CD14-positive monocyte (primary cell): ENCODE measurements at regions not wholly inside any gene's neighbourhood (a gene's known extent, or its start where the extent isn't known, plus 50 kb on each side); places are given as distances from the start of the nearest gene placed in this dataset.

Experiments
- DNase-seq, 3 donors: peaks; one replicate each; pipeline ENCODE4 v3.0.0-alpha.2; 2011 to 2022
- H2AFZ ChIP-seq: 2 replicates; pipeline ENCODE4 v1.6.0; 2012; ENCODE audit warnings: mild to moderate bottlenecking, low read depth, low read length, inconsistent platforms; ENCODE audit not compliant: insufficient read depth, poor library complexity, severe bottlenecking
- H3K27ac ChIP-seq, 2 donors: 1 replicate in 1 of 2; 2 replicates in 1 of 2; pipeline ENCODE4 v1.5.1; 2012 to 2013; ENCODE audit warnings: low read length in 2 of 2, control low read depth in 1 of 2, inconsistent platforms in 1 of 2, low read depth in 1 of 2, mild to moderate bottlenecking in 1 of 2
- H3K27me3 ChIP-seq, 2 donors: one replicate each; pipeline versions ENCODE4 v1.6.0 to v1.6.1; 2011 to 2013; ENCODE audit warnings: low read length in 2 of 2; ENCODE audit not compliant: control insufficient read depth in 2 of 2, insufficient read depth in 2 of 2
- H3K36me3 ChIP-seq, 2 donors: replicated peaks in 1 of 2; 1 replicate in 1 of 2; 2 replicates in 1 of 2; pipeline versions ENCODE4 v1.5.1 to v1.6.1; 2012 to 2013; ENCODE audit warnings: low read length in 2 of 2, control low read depth in 1 of 2, inconsistent platforms in 1 of 2, mild to moderate bottlenecking in 1 of 2; ENCODE audit not compliant: insufficient read depth in 2 of 2, control insufficient read depth in 1 of 2
- H3K4me1 ChIP-seq, 2 donors: 1 replicate in 1 of 2; 2 replicates in 1 of 2; pipeline versions ENCODE4 v1.5.1 to v1.6.1; 2012 to 2013; ENCODE audit warnings: low read length in 2 of 2, control low read depth in 1 of 2, inconsistent platforms in 1 of 2, mild to moderate bottlenecking in 1 of 2, moderate library complexity in 1 of 2; ENCODE audit not compliant: insufficient read depth in 2 of 2, control insufficient read depth in 1 of 2
- H3K4me2 ChIP-seq: replicated peaks from 2 replicates; pipeline ENCODE3; 2012; ENCODE audit warnings: low read length, moderate library complexity, mild to moderate bottlenecking; ENCODE audit not compliant: poor library complexity, severe bottlenecking; ENCODE audit errors: extremely low read depth
- H3K4me3 ChIP-seq, 3 experiments: fragments of 200-600 bp in 1 of 3; sonication (generic) in 1 of 3; replicated peaks in 1 of 3; 1 replicate in 2 of 3; 2 replicates in 1 of 3; pipeline ENCODE4 v1.5.1; 2011 to 2013; ENCODE audit warnings: low read length in 3 of 3, mild to moderate bottlenecking in 3 of 3, control low read depth in 2 of 3, low read depth in 2 of 3, inconsistent platforms in 1 of 3, moderate library complexity in 1 of 3
- H3K79me2 ChIP-seq: 2 replicates; pipeline ENCODE4 v1.6.0; 2012; ENCODE audit warnings: mild to moderate bottlenecking, control low read depth, inconsistent platforms, low read length, moderate library complexity; ENCODE audit not compliant: insufficient read depth
- H3K9ac ChIP-seq: 2 replicates; pipeline ENCODE4 v1.6.0; 2017; ENCODE audit warnings: low read length, mild to moderate bottlenecking; ENCODE audit not compliant: insufficient read depth, poor library complexity, severe bottlenecking
- H3K9me3 ChIP-seq, 2 donors: replicated peaks in 1 of 2; 1 replicate in 1 of 2; 2 replicates in 1 of 2; pipeline versions ENCODE4 v1.5.1 to v1.6.1; 2012 to 2013; ENCODE audit warnings: low read length in 2 of 2, control low read depth in 1 of 2; ENCODE audit not compliant: control insufficient read depth in 1 of 2, insufficient read depth in 1 of 2
- H4K20me1 ChIP-seq: 2 replicates; pipeline ENCODE4 v1.6.0; 2012; ENCODE audit warnings: mild to moderate bottlenecking, low read length, control low read depth, moderate library complexity; ENCODE audit not compliant: insufficient read depth
- H3K27ac Mint-ChIP-seq, 7 donors: one replicate each; pipeline ENCODE4 v1.8.0; 2020; ENCODE audit warnings: mild to moderate bottlenecking in 7 of 7, mixed read lengths in 7 of 7, moderate library complexity in 6 of 7, inconsistent platforms in 2 of 7
- H3K27me3 Mint-ChIP-seq, 3 donors: one replicate each; pipeline ENCODE4 v1.8.0; 2021 to 2022; ENCODE audit warnings: low read depth in 3 of 3, mild to moderate bottlenecking in 3 of 3, mixed read lengths in 3 of 3, moderate library complexity in 3 of 3, inconsistent platforms in 1 of 3
- H3K36me3 Mint-ChIP-seq, 2 donors: one replicate each; pipeline ENCODE4 v1.8.0; 2020; ENCODE audit warnings: mixed read lengths in 2 of 2, inconsistent platforms in 1 of 2, mild to moderate bottlenecking in 1 of 2
- H3K4me1 Mint-ChIP-seq: one replicate; pipeline ENCODE4 v1.8.0; 2020; ENCODE audit warnings: mild to moderate bottlenecking, mixed read lengths
- H3K4me3 Mint-ChIP-seq, 2 donors: one replicate each; pipeline ENCODE4 v1.8.0; 2020; ENCODE audit warnings: mild to moderate bottlenecking in 2 of 2, mixed read lengths in 2 of 2, moderate library complexity in 1 of 2
- H3K9me3 Mint-ChIP-seq, 7 donors: one replicate each; pipeline ENCODE4 v1.8.0; 2020 to 2022; ENCODE audit warnings: mixed read lengths in 7 of 7, mild to moderate bottlenecking in 6 of 7, moderate library complexity in 6 of 7, inconsistent platforms in 2 of 7
- CTCF ChIP-seq: fragments of 200-600 bp; IDR thresholded peaks from one replicate; pipeline ENCODE4 v1.8.0; 2022; ENCODE audit warnings: antibody characterized with exemption, mild to moderate bottlenecking
- WGBS: methylation state at CpG from one replicate; pipeline ENCODE4 v1.1.5; 2013; ENCODE audit warnings: missing lambda C conversion rate; ENCODE audit not compliant: insufficient coverage; 5-methylcytosine and 5-hydroxymethylcytosine counted together
- intact Hi-C, 2 donors: fragments of 100-400 bp; cut with micrococcal nuclease; formaldehyde crosslinking; loops; one replicate each; pipeline versions ENCODE4 v1.15.0 to v1.15.1; 2023

GRCh38 chr7:96415293-96415940 is 93.5 kb upstream of the SLC25A13 start:
- H3K4me1 Mint-ChIP-seq = peaks cover 3% of the 10 kb centered on the region
- H4K20me1 ChIP-seq = no peaks in the 10 kb centered on the region
- H2AFZ ChIP-seq = no peak overlapping the region
- no peaks in the 10 kb centered on the region for H3K79me2 ChIP-seq
- no peak overlapping the region for H3K9ac ChIP-seq
- peak; percentile 0 for TF ChIP-seq CTCF
- H3K4me2 ChIP-seq = no peak overlapping the region
- no peaks in the 10 kb centered on the region for H3K36me3 ChIP-seq
- no peak overlapping the region for H3K27ac ChIP-seq
- DNase-seq = no peak
- peaks cover 2 to 7% (median 3%) of the 10 kb centered on the region in 3 donors for H3K27me3 Mint-ChIP-seq
- H3K4me3 ChIP-seq = no peak overlapping the region
- peaks cover 0 to 2% (median 0%) of the 10 kb centered on the region in 7 donors for H3K9me3 Mint-ChIP-seq
- no peaks in the 10 kb centered on the region for H3K36me3 Mint-ChIP-seq
- intact Hi-C loops = no loop called here
- no peaks in the 10 kb centered on the region for H3K4me1 ChIP-seq
- no peak overlapping the region for H3K4me3 Mint-ChIP-seq
- H3K27ac Mint-ChIP-seq = no peak overlapping the region
- no peaks in the 10 kb centered on the region for H3K9me3 ChIP-seq
- H3K27me3 ChIP-seq = no peaks in the 10 kb centered on the region
- 92% methylated on average over 2 of the region's 3 CpGs for WGBS

GRCh38 chr7:96414931-96415292 is 93.0 kb upstream of the SLC25A13 start:
- no peak overlapping the region for H3K4me3 Mint-ChIP-seq
- Histone ChIP-seq H3K79me2 (no peaks in the 10 kb centered on the region), H3K36me3 (no peaks in the 10 kb centered on the region), H3K4me1 (no peaks in the 10 kb centered on the region), H3K27me3 (no peaks in the 10 kb centered on the region), H3K9ac (no peak overlapping the region), H3K9me3 (no peaks in the 10 kb centered on the region), H3K4me3 (no peak overlapping the region), H4K20me1 (no peaks in the 10 kb centered on the region), H3K27ac (no peak overlapping the region), H2AFZ (no peak overlapping the region), H3K4me2 (no peak overlapping the region)
- H3K4me1 Mint-ChIP-seq = peaks cover 3% of the 10 kb centered on the region
- peaks cover 0 to 2% (median 0%) of the 10 kb centered on the region in 7 donors for H3K9me3 Mint-ChIP-seq
- H3K27ac Mint-ChIP-seq = no peak overlapping the region
- intact Hi-C loops = no loop called here
- H3K36me3 Mint-ChIP-seq = no peaks in the 10 kb centered on the region
- WGBS = 0% methylated on average over 2 of the region's 3 CpGs
- TF ChIP-seq CTCF = peak; percentile 40
- no peak for DNase-seq
- H3K27me3 Mint-ChIP-seq = peaks cover 0 to 6% (median 2%) of the 10 kb centered on the region in 3 donors
